IPS-20b (cell line): ENCODE measurements at regions not wholly inside any gene's neighbourhood (a gene's known extent, or its start where the extent isn't known, plus 50 kb on each side); places are given as distances from the start of the nearest gene placed in this dataset.

Experiments used
- H3K27ac ChIP-seq: one replicate; pipeline ENCODE4 v1.5.1; 2013; ENCODE audit warnings: low read length
- H3K27me3 ChIP-seq: 2 replicates; pipeline ENCODE4 v1.6.1; 2013; ENCODE audit warnings: mild to moderate bottlenecking, low read length, inconsistent platforms; ENCODE audit not compliant: insufficient read depth
- H3K36me3 ChIP-seq: 2 replicates; pipeline ENCODE4 v1.6.1; 2013; ENCODE audit warnings: low read depth, mild to moderate bottlenecking, inconsistent platforms, low read length, moderate library complexity; ENCODE audit not compliant: insufficient read depth
- H3K4me1 ChIP-seq: 2 replicates; pipeline ENCODE4 v1.6.1; 2013; ENCODE audit warnings: mild to moderate bottlenecking, control low read depth, inconsistent platforms, low read length, moderate library complexity; ENCODE audit not compliant: insufficient read depth
- H3K4me3 ChIP-seq: 2 replicates; pipeline ENCODE4 v1.5.1; 2013; ENCODE audit warnings: mild to moderate bottlenecking, low read length, inconsistent platforms
- H3K9ac ChIP-seq: 2 replicates; pipeline ENCODE4 v1.6.1; 2013; ENCODE audit warnings: low read depth, mild to moderate bottlenecking, inconsistent platforms, low read length, moderate library complexity
- H3K9me3 ChIP-seq: 2 replicates; pipeline ENCODE4 v1.6.1; 2013; ENCODE audit warnings: mild to moderate bottlenecking, low read depth, low read length, inconsistent platforms; ENCODE audit not compliant: insufficient read depth

- Histone ChIP-seq H3K9ac (no peak overlapping the region), H3K4me1 (no peaks in the 10 kb centered on the region), H3K27me3 (no peaks in the 10 kb centered on the region), H3K4me3 (no peak overlapping the region), H3K9me3 (no peaks in the 10 kb centered on the region), H3K27ac (no peak overlapping the region), H3K36me3 (no peaks in the 10 kb centered on the region)
Measured at GRCh38 chr1:239718997-239719628, 332.7 kb downstream of the CHRM3 start.

DNA sequence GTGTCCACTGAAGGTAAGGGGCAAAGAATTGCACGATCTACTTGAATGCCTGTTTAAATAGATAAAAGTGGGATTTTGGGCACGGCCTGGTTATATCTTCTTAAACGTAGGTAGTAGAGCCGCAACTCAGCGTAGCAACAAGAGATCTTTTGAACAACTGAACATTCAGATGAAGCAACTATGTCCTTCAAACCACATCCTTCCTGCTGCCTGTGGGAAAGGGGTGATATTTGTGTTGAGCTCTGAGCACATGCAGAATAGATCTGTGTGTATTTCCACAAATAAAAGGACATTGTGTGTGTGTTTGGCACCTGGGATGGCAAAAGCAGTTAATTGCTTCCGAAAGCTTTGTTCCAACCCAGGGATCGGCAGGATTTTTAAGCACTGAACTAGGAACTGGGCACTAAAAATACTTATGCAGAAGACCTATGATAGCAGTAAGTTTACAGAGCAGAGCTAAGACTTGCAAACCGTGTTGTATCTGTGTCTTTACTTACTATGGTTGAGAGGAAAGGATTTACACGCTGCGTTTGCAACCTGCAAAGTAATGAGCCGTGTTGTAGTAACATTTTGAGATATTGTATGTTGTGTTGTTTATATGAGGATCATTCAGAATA is 333.4 kb downstream of the CHRM3 start:
- Histone ChIP-seq H3K9me3 (no peaks in the 10 kb centered on the region), H3K27ac (no peak overlapping the region), H3K9ac (no peak overlapping the region), H3K27me3 (no peaks in the 10 kb centered on the region), H3K4me3 (no peak overlapping the region), H3K36me3 (no peaks in the 10 kb centered on the region), H3K4me1 (no peaks in the 10 kb centered on the region)

- H3K27me3 ChIP-seq: no peaks in the 10 kb centered on the region
- no peaks in the 10 kb centered on the region for H3K9me3 ChIP-seq
- H3K4me3 ChIP-seq: no peak overlapping the region
- no peaks in the 10 kb centered on the region for H3K4me1 ChIP-seq
- no peak overlapping the region for H3K9ac ChIP-seq
- H3K36me3 ChIP-seq: no peaks in the 10 kb centered on the region
- H3K27ac ChIP-seq: no peak overlapping the region
Measured at GRCh38 chr1:239722035-239722434, 335.7 kb downstream of the CHRM3 start.

- Histone ChIP-seq H3K9ac (no peak overlapping the region), H3K36me3 (no peaks in the 10 kb centered on the region), H3K27ac (no peak overlapping the region), H3K4me1 (no peaks in the 10 kb centered on the region), H3K4me3 (no peak overlapping the region), H3K27me3 (no peaks in the 10 kb centered on the region), H3K9me3 (no peaks in the 10 kb centered on the region)
Measured at GRCh38 chr1:239723776-239724367, 337.5 kb downstream of the CHRM3 start.

GRCh38 chr1:239725371-239725770 is 339.0 kb downstream of the CHRM3 start:
- no peak overlapping the region for H3K27ac ChIP-seq

GRCh38 chr1:239725933-239726332 is 339.6 kb downstream of the CHRM3 start:
- Histone ChIP-seq H3K9me3 (no peaks in the 10 kb centered on the region), H3K4me3 (no peak overlapping the region), H3K36me3 (no peaks in the 10 kb centered on the region), H3K9ac (no peak overlapping the region), H3K4me1 (no peaks in the 10 kb centered on the region), H3K27me3 (no peaks in the 10 kb centered on the region), H3K27ac (no peak overlapping the region)

More at GRCh38 chr1:239725371-239725770, 339.0 kb downstream of the CHRM3 start:
- no peaks in the 10 kb centered on the region for H3K9me3 ChIP-seq
- no peak overlapping the region for H3K4me3 ChIP-seq
- H3K9ac ChIP-seq: no peak overlapping the region
- no peaks in the 10 kb centered on the region for H3K36me3 ChIP-seq
- H3K27me3 ChIP-seq: no peaks in the 10 kb centered on the region
- H3K4me1 ChIP-seq: no peaks in the 10 kb centered on the region

DNA sequence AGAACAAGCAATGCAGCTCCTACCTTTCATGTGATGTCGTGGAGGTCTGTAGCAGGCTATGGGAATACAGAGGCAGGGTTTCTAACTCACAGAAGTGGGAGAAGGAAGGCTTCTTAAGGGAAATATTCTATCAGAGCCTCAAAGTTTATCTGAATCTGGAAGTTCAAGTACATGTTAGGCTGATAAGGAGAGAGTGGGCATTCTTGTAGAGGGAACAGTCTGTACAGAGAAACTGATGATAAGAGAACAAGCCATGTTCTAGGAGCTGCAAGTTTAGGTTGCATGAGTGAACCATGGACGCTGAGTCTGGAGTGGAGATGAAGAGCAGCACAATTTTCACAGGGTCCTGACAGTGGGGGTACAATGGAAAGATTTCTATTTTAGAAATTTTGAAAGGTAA is 344.0 kb downstream of the CHRM3 start:
- H3K9me3 ChIP-seq: no peaks in the 10 kb centered on the region
- H3K36me3 ChIP-seq: no peaks in the 10 kb centered on the region
- H3K4me3 ChIP-seq: no peak overlapping the region
- no peaks in the 10 kb centered on the region for H3K4me1 ChIP-seq
- H3K9ac ChIP-seq: no peak overlapping the region
- H3K27me3 ChIP-seq: no peaks in the 10 kb centered on the region
- no peak overlapping the region for H3K27ac ChIP-seq

GRCh38 chr1:239731082-239731748 is 344.8 kb downstream of the CHRM3 start:
- H3K9me3 ChIP-seq: no peaks in the 10 kb centered on the region
- H3K4me1 ChIP-seq: no peaks in the 10 kb centered on the region
- no peaks in the 10 kb centered on the region for H3K36me3 ChIP-seq
- H3K27ac ChIP-seq: no peak overlapping the region
- H3K27me3 ChIP-seq: no peaks in the 10 kb centered on the region
- no peak overlapping the region for H3K9ac ChIP-seq
- H3K4me3 ChIP-seq: no peak overlapping the region

DNA sequence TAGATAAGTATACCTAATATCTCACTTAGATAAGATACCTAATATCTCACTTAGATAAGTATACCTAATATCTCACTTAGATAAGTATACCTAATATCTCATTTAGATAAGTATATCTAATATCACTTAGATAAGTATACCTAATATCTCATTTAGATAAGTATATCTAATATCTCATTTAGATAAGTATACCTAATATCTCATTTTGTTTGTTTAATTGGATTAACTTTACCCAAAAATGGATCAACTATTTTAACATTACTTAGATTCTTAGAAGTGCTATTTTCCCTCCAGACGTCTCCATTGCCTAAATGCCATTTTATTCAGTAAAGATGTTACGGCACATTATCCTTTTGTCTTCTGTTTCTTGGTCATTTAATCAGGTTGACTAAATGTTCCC is 346.4 kb downstream of the CHRM3 start:
- Histone ChIP-seq H3K36me3 (no peaks in the 10 kb centered on the region), H3K9me3 (no peaks in the 10 kb centered on the region), H3K27ac (no peak overlapping the region), H3K4me1 (no peaks in the 10 kb centered on the region), H3K9ac (no peak overlapping the region), H3K27me3 (no peaks in the 10 kb centered on the region), H3K4me3 (no peak overlapping the region)

GRCh38 chr1:239733995-239734394 is 347.6 kb downstream of the CHRM3 start:
- Histone ChIP-seq H3K4me3 (no peak overlapping the region), H3K36me3 (no peaks in the 10 kb centered on the region), H3K27ac (no peak overlapping the region), H3K27me3 (no peaks in the 10 kb centered on the region), H3K4me1 (no peaks in the 10 kb centered on the region), H3K9ac (no peak overlapping the region), H3K9me3 (no peaks in the 10 kb centered on the region)

DNA sequence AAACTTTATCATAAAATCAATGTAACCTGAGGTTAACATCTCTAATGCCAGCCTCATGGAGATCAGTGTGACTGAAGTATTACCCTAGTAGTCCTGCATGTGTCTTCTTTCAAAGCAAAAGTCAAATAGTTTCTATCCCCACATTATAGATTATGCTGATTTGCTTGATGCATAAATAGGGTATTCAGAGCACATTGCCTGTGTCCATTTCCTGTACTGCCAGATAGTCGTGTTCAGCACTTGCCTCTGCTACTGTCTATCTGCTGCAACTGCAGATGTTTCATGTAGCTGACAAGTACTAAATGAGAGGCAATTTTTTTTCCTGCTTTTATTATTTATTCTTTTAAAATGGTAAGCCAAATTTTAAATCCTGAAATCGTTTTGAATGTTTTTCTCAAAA is 348.7 kb downstream of the CHRM3 start:
- Histone ChIP-seq H3K27ac (no peak overlapping the region), H3K4me3 (no peak overlapping the region), H3K36me3 (no peaks in the 10 kb centered on the region), H3K4me1 (no peaks in the 10 kb centered on the region), H3K9ac (no peak overlapping the region), H3K9me3 (no peaks in the 10 kb centered on the region), H3K27me3 (no peaks in the 10 kb centered on the region)

DNA sequence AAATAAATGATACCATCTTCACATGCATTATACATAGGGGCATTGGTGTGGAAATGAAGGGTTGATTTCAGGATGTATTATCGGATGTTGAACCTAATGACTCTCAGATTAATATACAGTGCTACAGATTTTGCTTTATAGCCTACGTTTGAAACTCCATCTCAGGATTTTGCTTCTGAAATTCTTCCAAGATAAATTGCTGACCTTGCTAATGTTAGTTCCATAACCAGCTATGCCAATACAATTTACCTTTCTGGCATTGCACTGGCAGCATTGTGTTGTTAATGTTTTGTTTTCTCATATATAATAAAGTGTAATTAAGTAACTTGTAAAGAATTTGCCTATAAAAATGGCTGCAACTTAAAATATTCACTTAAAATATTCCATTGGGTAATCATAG is 350.1 kb downstream of the CHRM3 start:
- no peak overlapping the region for H3K27ac ChIP-seq

More for the DNA sequence above, 350.1 kb downstream of the CHRM3 start:
- Histone ChIP-seq H3K27me3 (no peaks in the 10 kb centered on the region), H3K4me1 (no peaks in the 10 kb centered on the region), H3K36me3 (no peaks in the 10 kb centered on the region), H3K9me3 (no peaks in the 10 kb centered on the region), H3K4me3 (no peak overlapping the region), H3K9ac (no peak overlapping the region)
